8988T (cell line): ENCODE measurements at regions not wholly inside any gene's neighbourhood (a gene's known extent, or its start where the extent isn't known, plus 50 kb on each side); places are given as distances from the start of the nearest gene placed in this dataset.
"Not testable (repeated sequence)": the region's sequence is repeated elsewhere in the genome, so short reads cannot be mapped to it uniquely, and the experiment has no call there.

Experiments
- DNase-seq: peaks from one replicate; pipeline ENCODE4 v3.0.0; 2011

GRCh38 chr4:33772582-33772981 lies 2471.7 kb downstream of the ARAP2 start:
- DNase-seq: no peak

GRCh38 chr4:33780952-33781791 lies 2463.1 kb downstream of the ARAP2 start:
- no peak for DNase-seq

- no peak for DNase-seq
Observed at GRCh38 chr4:33785843-33786242, 2458.5 kb downstream of the ARAP2 start.

- no peak for DNase-seq
Observed at GRCh38 chr4:33802578-33802977, 2441.7 kb downstream of the ARAP2 start.

GRCh38 chr4:33825685-33826084 lies 2418.6 kb downstream of the ARAP2 start:
- DNase-seq: no peak

- DNase-seq: not testable (repeated sequence)
Observed at GRCh38 chr4:33829356-33829755, 2415.0 kb downstream of the ARAP2 start.

GRCh38 chr4:33831442-33832066 lies 2412.8 kb downstream of the ARAP2 start:
- no peak for DNase-seq

- DNase-seq: not testable (repeated sequence)
Observed at GRCh38 chr4:33835764-33836163, 2408.6 kb downstream of the ARAP2 start.

GRCh38 chr4:33837043-33837838 lies 2407.1 kb downstream of the ARAP2 start:
- no peak for DNase-seq

- no peak for DNase-seq
Observed at GRCh38 chr4:33841120-33841519, 2403.2 kb downstream of the ARAP2 start.

GRCh38 chr4:33850371-33850902 lies 2393.9 kb downstream of the ARAP2 start:
- DNase-seq: no peak

GRCh38 chr4:33853670-33854069 lies 2390.6 kb downstream of the ARAP2 start:
- not testable (repeated sequence) for DNase-seq

- no peak for DNase-seq
Observed at GRCh38 chr4:33864290-33864859, 2379.9 kb downstream of the ARAP2 start.

- DNase-seq: no peak
Observed at GRCh38 chr4:33873791-33874190, 2370.5 kb downstream of the ARAP2 start.

- no peak for DNase-seq
Observed at GRCh38 chr4:33878710-33879109, 2365.6 kb downstream of the ARAP2 start.

GRCh38 chr4:33881176-33881575 lies 2363.1 kb downstream of the ARAP2 start:
- no peak for DNase-seq

- no peak for DNase-seq
Observed at GRCh38 chr4:33882246-33882990, 2361.9 kb downstream of the ARAP2 start.

- DNase-seq: no peak
Observed at GRCh38 chr4:33883111-33883510, 2361.2 kb downstream of the ARAP2 start.

GRCh38 chr4:33886356-33886755 lies 2358.0 kb downstream of the ARAP2 start:
- no peak for DNase-seq

GRCh38 chr4:33890841-33891240 lies 2353.5 kb downstream of the ARAP2 start:
- no peak for DNase-seq

- DNase-seq: no peak
Observed at GRCh38 chr4:33911959-33912358, 2332.4 kb downstream of the ARAP2 start.

GRCh38 chr4:33914386-33914785 lies 2329.9 kb downstream of the ARAP2 start:
- no peak for DNase-seq
